ENCODE measurements at regions not wholly inside any gene's neighbourhood (a gene's known extent, or its start where the extent isn't known, plus 50 kb on each side); places are given as distances from the start of the nearest gene placed in this dataset.

- TF ChIP-seq EZH2 (IDR thresholded peaks at IDR 0.05; ENCODE audit: borderline replicate concordance, low read depth, low read length), result no peak
- no peak for TF ChIP-seq TGIF2 (CRISPR knock-in tag; IDR thresholded peaks at IDR 0.05)
- TF ChIP-seq, protein P1, sequence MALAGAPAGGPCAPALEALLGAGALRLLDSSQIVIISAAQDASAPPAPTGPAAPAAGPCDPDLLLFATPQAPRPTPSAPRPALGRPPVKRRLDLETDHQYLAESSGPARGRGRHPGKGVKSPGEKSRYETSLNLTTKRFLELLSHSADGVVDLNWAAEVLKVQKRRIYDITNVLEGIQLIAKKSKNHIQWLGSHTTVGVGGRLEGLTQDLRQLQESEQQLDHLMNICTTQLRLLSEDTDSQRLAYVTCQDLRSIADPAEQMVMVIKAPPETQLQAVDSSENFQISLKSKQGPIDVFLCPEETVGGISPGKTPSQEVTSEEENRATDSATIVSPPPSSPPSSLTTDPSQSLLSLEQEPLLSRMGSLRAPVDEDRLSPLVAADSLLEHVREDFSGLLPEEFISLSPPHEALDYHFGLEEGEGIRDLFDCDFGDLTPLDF (CRISPR knock-in tag; IDR thresholded peaks at IDR 0.05), result peak; percentile 64; the same call in 1 of the 2 replicates
- TF ChIP-seq TBL1XR1 (IDR thresholded peaks at IDR 0.05; ENCODE audit: low read length in 2 of 2), result no peak
- peak in 1 of 2 experiments; percentile 75; a peak in 2 of 4 replicates for TF ChIP-seq NONO (IDR thresholded peaks at IDR 0.05; ENCODE audit: low read depth in 2 of 2, low read length in 1 of 2)
- no peak for TF ChIP-seq SNAPC5 (CRISPR knock-in tag; IDR thresholded peaks at IDR 0.05)
- TF ChIP-seq ZKSCAN3 (CRISPR knock-in tag; IDR thresholded peaks at IDR 0.05), result no peak
- TF ChIP-seq TEAD4 (IDR thresholded peaks at IDR 0.05; ENCODE audit: low read length), result no peak
- no peak for TF ChIP-seq TEAD4 (CRISPR knock-in tag; IDR thresholded peaks at IDR 0.05; ENCODE audit: borderline replicate concordance)
- TF ChIP-seq ZFP1 (CRISPR knock-in tag; IDR thresholded peaks at IDR 0.05), result no peak
- TF ChIP-seq HDAC6 (IDR thresholded peaks at IDR 0.05; ENCODE audit: low read depth, low read length), result no peak
- TF ChIP-seq BMI1 (IDR thresholded peaks at IDR 0.05; ENCODE audit: low read length), result no peak
- TF ChIP-seq ZFP36 (IDR thresholded peaks at IDR 0.05; ENCODE audit: low read depth, low read length, partially characterized antibody), result peak; percentile 61
- TF ChIP-seq NCOA6 (IDR thresholded peaks at IDR 0.05), result 0 out of 2 replicates have a peak, but pooled peaks have one; percentile 33
- TF ChIP-seq ATF7 (IDR thresholded peaks at IDR 0.05), result peak; percentile 97
- TF ChIP-seq SIN3A (IDR thresholded peaks at IDR 0.05; ENCODE audit: borderline replicate concordance in 2 of 2, control insufficient read depth in 1 of 2, low read depth in 2 of 2, low read length in 2 of 2), result peak in 1 of 2 experiments; percentile 36; a peak in 1 of 4 replicates
- TF ChIP-seq HDAC2 (IDR thresholded peaks at IDR 0.05), result 0 out of 2 replicates have a peak, but pooled peaks have one; percentile 36
- TF ChIP-seq FOXJ3 (CRISPR knock-in tag; IDR thresholded peaks at IDR 0.05), result no peak
- peak in 1 of 2 experiments; percentile 77; a peak in 1 of 4 replicates for TF ChIP-seq CSDE1 (IDR thresholded peaks at IDR 0.05)
- peak; percentile 70 for TF ChIP-seq EHMT2 (IDR thresholded peaks at IDR 0.05)
- TF ChIP-seq MITF (IDR thresholded peaks at IDR 0.05), result no peak
- TF ChIP-seq FOSL1 (tag; conservative IDR thresholded peaks at IDR 0.05), result peak; percentile 58; the same call in 1 of the 2 replicates
- peak; percentile 95; the same call in 1 of the 2 replicates for TF ChIP-seq RB1 (IDR thresholded peaks at IDR 0.05; ENCODE audit: low read depth)
- no peak for TF ChIP-seq PHTF2 (CRISPR knock-in tag; IDR thresholded peaks at IDR 0.05)
- peak; percentile 79 for TF ChIP-seq SAFB (IDR thresholded peaks at IDR 0.05; ENCODE audit: borderline replicate concordance, low read depth, low read length)
- no peak for TF ChIP-seq MBD1 (CRISPR knock-in tag; IDR thresholded peaks at IDR 0.05)
These were observed 49.6 kb upstream of the FOXE1 start (continued) for GRCh38 chr9:97803167-97804058.
